Nephron (organoid): ENCODE measurements at regions not wholly inside any gene's neighbourhood (a gene's known extent, or its start where the extent isn't known, plus 50 kb on each side); places are given as distances from the start of the nearest gene placed in this dataset.
"Not testable (repeated sequence)": the region's sequence is repeated elsewhere in the genome, so short reads cannot be mapped to it uniquely, and the experiment has no call there.

Experiments used
- H3K27ac Mint-ChIP-seq, 3 experiments: 2 replicates each; pipeline ENCODE4 v1.8.0; 2020; ENCODE audit warnings: mixed read lengths in 3 of 3, mild to moderate bottlenecking in 2 of 3, moderate library complexity in 1 of 3
- H3K27me3 Mint-ChIP-seq: 2 replicates; pipeline ENCODE4 v1.8.0; 2021; ENCODE audit warnings: low read depth, mild to moderate bottlenecking, moderate library complexity, mixed read lengths
- H3K36me3 Mint-ChIP-seq: 2 replicates; pipeline ENCODE4 v1.8.0; 2020; ENCODE audit warnings: low read depth, mixed read lengths
- H3K4me1 Mint-ChIP-seq: 2 replicates; pipeline ENCODE4 v1.8.0; 2020; ENCODE audit warnings: mixed read lengths
- H3K4me3 Mint-ChIP-seq, 3 experiments: 2 replicates each; pipeline ENCODE4 v1.8.0; 2020; ENCODE audit warnings: mild to moderate bottlenecking in 3 of 3, mixed read lengths in 3 of 3, moderate library complexity in 2 of 3
- H3K9me3 Mint-ChIP-seq: 2 replicates; pipeline ENCODE4 v1.8.0; 2020; ENCODE audit warnings: mixed read lengths
- CTCF ChIP-seq, 3 experiments: fragments of 200-600 bp; sonication (generic); IDR thresholded peaks; one replicate each; pipeline ENCODE4 v1.5.0; 2021; ENCODE audit warnings: antibody characterized with exemption in 3 of 3; ENCODE audit not compliant: unreplicated experiment in 3 of 3

GRCh38 chr4:27966664-27967063 is 1106.0 kb downstream of the STIM2 start:
- Mint-ChIP-seq H3K4me1 (no peaks in the 10 kb centered on the region), H3K27ac (no peak overlapping the region), H3K9me3 (no peaks in the 10 kb centered on the region), H3K27me3 (no peaks in the 10 kb centered on the region), H3K36me3 (no peaks in the 10 kb centered on the region), H3K4me3 (no peak overlapping the region)
- no peak for TF ChIP-seq CTCF (IDR thresholded peaks at IDR 0.05; ENCODE audit: unreplicated experiment in 3 of 3)

- Mint-ChIP-seq H3K36me3 (no peaks in the 10 kb centered on the region), H3K9me3 (peaks cover 5% of the 10 kb centered on the region), H3K27ac (no peak overlapping the region), H3K27me3 (no peaks in the 10 kb centered on the region), H3K4me1 (no peaks in the 10 kb centered on the region), H3K4me3 (no peak overlapping the region)
- no peak for TF ChIP-seq CTCF (IDR thresholded peaks at IDR 0.05; ENCODE audit: unreplicated experiment in 3 of 3)
Observed at GRCh38 chr4:27973056-27973455, 1112.4 kb downstream of the STIM2 start.

- no peak for TF ChIP-seq CTCF (IDR thresholded peaks at IDR 0.05; ENCODE audit: unreplicated experiment in 3 of 3)
- H3K9me3 Mint-ChIP-seq: peaks cover 5% of the 10 kb centered on the region
- no peaks in the 10 kb centered on the region for H3K4me1 Mint-ChIP-seq
- H3K27me3 Mint-ChIP-seq: no peaks in the 10 kb centered on the region
- no peak overlapping the region for H3K27ac Mint-ChIP-seq
- H3K36me3 Mint-ChIP-seq: no peaks in the 10 kb centered on the region
- no peak overlapping the region for H3K4me3 Mint-ChIP-seq
Observed at GRCh38 chr4:27973700-27974099, 1113.1 kb downstream of the STIM2 start.

- Mint-ChIP-seq H3K36me3 (no peaks in the 10 kb centered on the region), H3K4me1 (no peaks in the 10 kb centered on the region), H3K27me3 (no peaks in the 10 kb centered on the region)
Observed at GRCh38 chr4:27974339-27974738, 1113.7 kb downstream of the STIM2 start.

GRCh38 chr4:27974881-27975280 is 1114.2 kb downstream of the STIM2 start:
- H3K27ac Mint-ChIP-seq, H3K36me3 Mint-ChIP-seq, H3K4me3 Mint-ChIP-seq, H3K4me1 Mint-ChIP-seq, H3K27me3 Mint-ChIP-seq, H3K9me3 Mint-ChIP-seq: not testable (repeated sequence)

More at GRCh38 chr4:27974339-27974738, 1113.7 kb downstream of the STIM2 start:
- H3K27ac Mint-ChIP-seq: no peak overlapping the region
- H3K9me3 Mint-ChIP-seq: peaks cover 5% of the 10 kb centered on the region
- TF ChIP-seq CTCF (IDR thresholded peaks at IDR 0.05; ENCODE audit: unreplicated experiment in 3 of 3): no peak
- H3K4me3 Mint-ChIP-seq: no peak overlapping the region

GRCh38 chr4:27978427-27979109 is 1117.9 kb downstream of the STIM2 start:
- H3K9me3 Mint-ChIP-seq, H3K27me3 Mint-ChIP-seq, H3K4me1 Mint-ChIP-seq, H3K36me3 Mint-ChIP-seq, H3K27ac Mint-ChIP-seq, H3K4me3 Mint-ChIP-seq: not testable (repeated sequence)

GRCh38 chr4:27985522-27985921 is 1124.9 kb downstream of the STIM2 start:
- Mint-ChIP-seq H3K36me3 (no peaks in the 10 kb centered on the region), H3K9me3 (no peaks in the 10 kb centered on the region), H3K27ac (no peak overlapping the region), H3K4me1 (no peaks in the 10 kb centered on the region), H3K4me3 (no peak overlapping the region), H3K27me3 (no peaks in the 10 kb centered on the region)
- TF ChIP-seq CTCF (IDR thresholded peaks at IDR 0.05; ENCODE audit: unreplicated experiment in 3 of 3): no peak
